ENCODE measurements at regions not wholly inside any gene's neighbourhood (a gene's known extent, or its start where the extent isn't known, plus 50 kb on each side); places are given as distances from the start of the nearest gene placed in this dataset.
"Not testable (repeated sequence)": the region's sequence is repeated elsewhere in the genome, so short reads cannot be mapped to it uniquely, and the experiment has no call there.

- DNase-seq (ENCODE audit: missing footprints) (no peak), ATAC-seq (no peak)
- intact Hi-C loops (cut with DNase I) = no loop called here
Measured at GRCh38 chr14:26655128-26655527, 57.3 kb upstream of the NOVA1 start.

GRCh38 chr14:26663506-26663905 lies 65.7 kb upstream of the NOVA1 start:
- ATAC-seq (no peak), DNase-seq (ENCODE audit: missing footprints) (no peak)
- intact Hi-C loops (cut with DNase I) = no loop called here

- intact Hi-C loops (cut with DNase I); ATAC-seq: not testable (repeated sequence)
- peak; percentile 16 for DNase-seq (ENCODE audit: missing footprints)
Measured at GRCh38 chr14:26678732-26679420, 81.0 kb upstream of the NOVA1 start.

GRCh38 chr14:26685401-26685800 lies 87.6 kb upstream of the NOVA1 start:
- intact Hi-C loops (cut with DNase I) = no loop called here
- ATAC-seq (no peak), DNase-seq (ENCODE audit: missing footprints) (no peak)

- DNase-seq (ENCODE audit: missing footprints) (no peak), ATAC-seq (no peak)
- intact Hi-C loops (cut with DNase I) = no loop called here
Measured at GRCh38 chr14:26687301-26687837, 89.5 kb upstream of the NOVA1 start.

- no peak for ATAC-seq
- DNase-seq (ENCODE audit: missing footprints) = no peak
- intact Hi-C loops (cut with DNase I) = no loop called here
Measured at GRCh38 chr14:26694521-26694920, 96.7 kb upstream of the NOVA1 start.

- DNase-seq (ENCODE audit: missing footprints) (no peak), ATAC-seq (no peak)
- intact Hi-C loops (cut with DNase I) = no loop called here
Measured at GRCh38 chr14:26702721-26703230, 104.9 kb upstream of the NOVA1 start.

GRCh38 chr14:26703686-26704366 lies 106.0 kb upstream of the NOVA1 start:
- ATAC-seq (no peak), DNase-seq (ENCODE audit: missing footprints) (no peak)
- intact Hi-C loops (cut with DNase I) = no loop called here

GRCh38 chr14:26707234-26707633 lies 109.4 kb upstream of the NOVA1 start:
- no peak for ATAC-seq
- intact Hi-C loops (cut with DNase I) = no loop called here
- no peak for DNase-seq (ENCODE audit: missing footprints)

GRCh38 chr14:26709019-26709418 lies 111.2 kb upstream of the NOVA1 start:
- intact Hi-C loops (cut with DNase I) = no loop called here
- ATAC-seq = no peak
- no peak for DNase-seq (ENCODE audit: missing footprints)

GRCh38 chr14:26719514-26719913 lies 121.7 kb upstream of the NOVA1 start:
- intact Hi-C loops (cut with DNase I) = no loop called here
- DNase-seq (ENCODE audit: missing footprints) (no peak), ATAC-seq (no peak)

- DNase-seq (ENCODE audit: missing footprints) (no peak), ATAC-seq (no peak)
- intact Hi-C loops (cut with DNase I) = no loop called here
Measured at GRCh38 chr14:26722258-26722657, 124.4 kb upstream of the NOVA1 start.

GRCh38 chr14:26729851-26730250 lies 132.0 kb upstream of the NOVA1 start:
- DNase-seq (ENCODE audit: missing footprints) = no peak
- intact Hi-C loops (cut with DNase I) = no loop called here
- no peak for ATAC-seq

GRCh38 chr14:26730929-26731618 lies 133.2 kb upstream of the NOVA1 start:
- DNase-seq (ENCODE audit: missing footprints) (no peak), ATAC-seq (no peak)
- intact Hi-C loops (cut with DNase I) = no loop called here

GRCh38 chr14:26735811-26736210 lies 138.0 kb upstream of the NOVA1 start:
- intact Hi-C loops (cut with DNase I) = no loop called here
- no peak for ATAC-seq
- no peak for DNase-seq (ENCODE audit: missing footprints)

- intact Hi-C loops (cut with DNase I) = no loop called here
- DNase-seq (ENCODE audit: missing footprints) = no peak
- no peak for ATAC-seq
Measured at GRCh38 chr14:26738571-26738970, 140.7 kb upstream of the NOVA1 start.

- intact Hi-C loops (cut with DNase I) = no loop called here
- no peak for ATAC-seq
Measured at GRCh38 chr14:26741711-26742212, 143.9 kb upstream of the NOVA1 start.

GRCh38 chr14:26743284-26743683 lies 145.5 kb upstream of the NOVA1 start:
- intact Hi-C loops (cut with DNase I) = no loop called here
- ATAC-seq (no peak), DNase-seq (ENCODE audit: missing footprints) (no peak)

More at GRCh38 chr14:26741711-26742212, 143.9 kb upstream of the NOVA1 start:
- no peak for DNase-seq (ENCODE audit: missing footprints)

GRCh38 chr14:26744903-26745302 lies 147.1 kb upstream of the NOVA1 start:
- intact Hi-C loops (cut with DNase I) = no loop called here
- DNase-seq (ENCODE audit: missing footprints) (no peak), ATAC-seq (no peak)
